ENCODE measurements at regions not wholly inside any gene's neighbourhood (a gene's known extent, or its start where the extent isn't known, plus 50 kb on each side); places are given as distances from the start of the nearest gene placed in this dataset.

GRCh38 chr3:146715170-146715569 lies 110.0 kb upstream of the PLSCR5 start:
- TF ChIP-seq REST (IDR thresholded peaks at IDR 0.05; ENCODE audit: unreplicated experiment) (no peak), CTCF (conservative IDR thresholded peaks at IDR 0.05; ENCODE audit: low read depth in 2 of 2) (no peak), EZH2 (IDR thresholded peaks at IDR 0.05; ENCODE audit: low read depth, unreplicated experiment) (no peak), EZH2phosphoT487 (IDR thresholded peaks at IDR 0.05; ENCODE audit: unreplicated experiment) (no peak), POLR2AphosphoS5 (IDR thresholded peaks at IDR 0.05; ENCODE audit: low read depth) (no peak), CREB1 (CRISPR knock-in tag; IDR thresholded peaks at IDR 0.05; ENCODE audit: low read depth) (no peak), ETS1 (IDR thresholded peaks at IDR 0.05) (no peak), JUNB (IDR thresholded peaks at IDR 0.05; ENCODE audit: unreplicated experiment) (no peak), ZNF114 (CRISPR knock-in tag; IDR thresholded peaks at IDR 0.05) (no peak)
